GM21825 (cell line): ENCODE measurements at regions not wholly inside any gene's neighbourhood (a gene's known extent, or its start where the extent isn't known, plus 50 kb on each side); places are given as distances from the start of the nearest gene placed in this dataset.

Source experiments
- ATAC-seq: cut with Tn5 transposase; IDR thresholded peaks from one replicate; pipeline ENCODE4 v1.9.1; 2021; ENCODE audit warnings: mild to moderate bottlenecking, moderate library complexity; ENCODE audit not compliant: unreplicated experiment

GRCh38 chr4:81838586-81838985 is 366.9 kb upstream of the RASGEF1B start:
- no peak for ATAC-seq

DNA sequence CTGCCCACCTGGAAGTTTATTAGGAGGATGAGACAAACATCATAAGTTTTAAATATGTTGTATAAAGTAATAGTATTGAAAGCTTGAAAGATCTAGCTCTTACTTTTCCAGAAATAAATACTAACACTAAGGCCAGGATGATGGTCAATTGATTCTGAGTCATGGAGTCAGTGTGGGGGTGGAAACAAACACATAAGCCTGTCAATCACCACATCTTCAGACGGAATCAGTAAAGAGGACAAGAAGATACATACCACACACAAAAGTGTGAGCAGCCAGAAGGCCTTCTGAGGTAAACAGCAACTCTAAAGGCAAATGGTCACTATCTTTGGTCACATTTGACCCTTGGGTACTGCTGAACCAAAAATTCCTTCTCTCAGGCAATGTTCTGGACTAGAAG is 365.0 kb upstream of the RASGEF1B start:
- no peak for ATAC-seq

DNA sequence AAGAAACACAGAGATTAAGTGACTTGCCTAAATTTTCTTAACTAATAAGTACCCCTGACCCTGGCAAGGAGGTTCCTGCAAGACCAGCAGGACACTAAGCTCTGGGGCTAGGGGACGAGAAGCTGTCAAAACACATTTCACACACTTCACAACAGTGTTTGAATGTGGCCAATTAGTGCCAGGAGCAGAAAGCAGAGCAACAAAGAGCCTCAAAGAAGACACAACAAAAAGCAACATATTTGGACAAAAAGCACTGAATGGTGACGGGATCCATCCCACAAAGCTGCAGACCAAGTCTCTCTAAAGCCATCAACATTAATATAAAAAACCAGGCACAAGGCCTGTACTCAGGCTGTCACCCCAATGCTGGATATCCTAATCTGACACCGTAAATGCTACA is 361.9 kb upstream of the RASGEF1B start:
- ATAC-seq, result no peak

GRCh38 chr4:81828991-81829390 is 357.3 kb upstream of the RASGEF1B start:
- no peak for ATAC-seq

- ATAC-seq, result peak; percentile 75
These were observed 356.0 kb upstream of the RASGEF1B start for GRCh38 chr4:81827577-81828202.

DNA sequence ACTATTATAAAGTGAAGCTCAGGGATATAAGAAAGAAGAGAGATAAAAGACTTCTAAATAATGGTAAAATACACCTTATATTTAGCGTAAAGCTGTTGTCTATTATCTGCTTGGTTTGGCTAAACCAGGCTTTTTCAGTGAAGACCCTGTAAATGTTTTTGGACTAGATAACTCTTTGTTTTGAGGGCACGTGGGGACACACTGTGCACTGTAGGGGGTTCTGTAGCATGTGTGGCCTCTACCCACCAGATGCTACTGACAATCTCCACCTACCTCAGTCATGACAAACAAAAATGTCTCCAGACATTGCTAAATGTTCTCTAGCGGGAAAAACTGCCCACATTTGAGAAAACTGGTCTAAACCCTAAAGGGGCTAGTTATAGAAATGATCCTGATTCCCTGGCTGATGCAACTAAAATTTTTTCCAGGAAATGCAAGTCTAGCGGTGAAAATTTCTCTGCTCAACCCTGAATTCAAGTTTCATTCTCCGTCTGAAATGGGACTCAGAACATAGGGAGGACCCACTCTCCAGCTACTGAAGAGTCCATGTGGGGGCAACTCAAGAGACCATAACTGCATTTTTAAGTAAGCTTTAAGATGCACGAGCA is 355.2 kb upstream of the RASGEF1B start:
- ATAC-seq, result no peak

- no peak for ATAC-seq
These were observed 354.6 kb upstream of the RASGEF1B start for GRCh38 chr4:81826335-81826734.

- no peak for ATAC-seq
These were observed 346.7 kb upstream of the RASGEF1B start for GRCh38 chr4:81818385-81818920.

DNA sequence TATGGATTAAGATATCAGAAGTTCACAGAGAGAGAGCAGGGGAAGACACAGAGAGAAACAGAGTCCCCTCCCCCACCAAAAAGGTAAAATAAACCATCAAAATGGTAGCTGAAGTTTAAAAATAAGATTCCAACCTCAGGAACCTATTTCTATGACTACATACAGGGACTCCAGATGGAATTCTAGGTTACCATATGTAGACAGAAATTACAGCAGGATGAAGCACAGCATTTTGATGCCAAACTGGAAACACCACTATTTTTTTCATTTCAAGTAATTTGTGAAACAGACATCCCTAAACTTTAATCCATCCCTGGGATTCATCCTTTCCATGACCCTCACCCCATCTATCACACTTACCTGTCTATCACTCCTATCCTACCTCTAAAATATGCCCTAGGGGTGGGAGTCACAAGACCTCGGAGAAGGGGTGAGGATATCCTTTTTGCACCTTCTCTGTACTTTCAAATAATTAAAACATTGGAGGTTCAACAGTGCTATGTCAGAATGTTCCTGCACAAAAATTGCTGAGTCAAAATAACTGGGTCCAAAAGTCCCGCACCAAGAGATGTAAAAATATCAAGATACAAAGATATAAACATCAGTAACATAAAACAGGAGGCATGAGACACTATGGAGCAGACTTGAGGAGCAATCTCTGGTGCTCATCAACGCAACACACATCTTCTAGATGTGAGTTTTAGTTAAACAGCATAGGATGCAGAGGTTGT is 344.5 kb upstream of the RASGEF1B start:
- ATAC-seq, result no peak

DNA sequence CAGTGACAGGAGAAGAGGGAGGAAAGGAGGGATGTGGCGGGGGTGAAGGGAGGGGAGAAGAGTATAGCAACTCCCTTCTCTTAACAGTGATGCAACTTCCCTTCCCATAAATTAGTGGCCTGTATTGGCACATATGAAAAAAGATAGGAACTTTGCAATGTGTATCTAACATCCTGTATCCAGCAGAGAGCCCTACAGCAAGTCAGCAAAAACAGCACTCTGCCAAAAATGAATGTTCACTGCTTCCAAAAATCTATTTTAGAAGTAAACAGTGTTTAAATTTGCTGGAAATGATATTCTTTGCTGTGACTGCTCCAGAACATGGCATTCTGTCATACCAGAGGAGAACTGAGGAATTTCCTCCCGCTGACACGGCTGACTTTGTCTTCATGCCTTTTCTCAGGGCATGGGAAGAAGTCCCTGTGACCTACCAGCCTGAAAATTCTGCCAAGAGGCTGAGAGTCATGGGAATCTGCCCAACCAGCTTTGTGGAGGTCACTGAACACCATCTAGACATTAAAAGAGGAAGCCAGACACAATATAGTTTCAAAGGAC is 343.4 kb upstream of the RASGEF1B start:
- ATAC-seq, result no peak

DNA sequence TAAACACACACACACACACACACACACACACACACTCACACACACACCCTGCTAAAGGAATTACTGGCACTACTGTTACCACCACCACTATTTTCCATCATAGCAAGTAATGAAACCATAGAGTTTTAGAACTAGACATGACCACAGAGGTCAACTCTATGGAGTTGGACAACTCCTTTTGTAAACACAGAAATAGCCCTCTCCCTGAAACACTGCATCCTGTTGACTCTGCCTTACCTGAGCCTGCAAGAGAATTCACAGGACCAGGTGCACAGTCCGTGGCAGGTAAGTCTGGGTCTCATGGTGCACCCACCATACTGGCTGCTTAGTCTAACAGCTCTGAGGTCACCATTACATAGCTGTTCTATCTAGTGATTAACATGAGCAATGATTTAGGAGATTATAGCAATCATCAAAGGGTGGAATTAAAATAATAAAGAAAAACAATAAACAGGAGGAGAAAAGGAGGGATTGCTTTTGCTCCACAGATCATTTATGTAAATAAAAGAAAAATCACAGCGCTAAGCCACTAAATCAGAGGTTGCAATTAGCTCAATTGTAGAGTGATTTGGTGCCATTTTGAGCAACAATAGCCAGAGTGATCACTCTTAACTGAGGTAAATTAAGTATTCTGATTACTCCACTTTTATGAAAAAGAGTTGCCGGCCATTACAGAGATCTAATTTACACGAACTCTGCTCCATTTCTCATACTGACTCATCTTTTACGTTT is 340.0 kb upstream of the RASGEF1B start:
- no peak for ATAC-seq

DNA sequence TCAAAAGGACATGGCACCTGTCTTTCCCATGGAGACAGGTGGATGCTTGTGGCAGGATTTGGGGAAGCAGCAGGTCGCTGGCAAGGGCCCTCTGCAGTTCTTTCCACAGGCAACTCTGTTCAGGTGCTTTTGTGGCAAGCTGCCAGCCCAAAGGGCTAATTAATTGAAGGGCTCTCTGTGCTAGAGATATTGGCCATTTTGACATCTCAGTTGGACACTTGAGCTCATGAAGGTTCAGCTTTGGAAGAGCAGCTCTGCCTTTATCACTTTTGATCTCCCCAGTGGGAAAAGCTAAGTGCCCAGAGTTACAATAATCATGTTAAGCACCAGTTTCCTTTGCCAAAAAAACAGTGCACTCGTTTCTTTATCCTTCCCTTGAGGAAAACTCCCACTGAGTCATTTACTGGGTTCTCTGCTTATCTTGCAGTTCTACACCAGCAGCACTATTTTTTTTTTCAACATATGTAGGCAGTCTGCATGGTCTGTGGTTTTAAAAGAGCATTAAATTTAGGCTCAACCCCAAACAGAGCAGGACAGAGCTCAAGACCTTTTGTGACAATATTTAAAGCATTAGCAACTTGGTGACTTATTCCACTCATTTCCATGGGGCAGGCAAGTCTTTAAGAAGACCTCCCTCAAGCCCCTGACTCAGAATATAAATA is 336.4 kb upstream of the RASGEF1B start:
- no peak for ATAC-seq

DNA sequence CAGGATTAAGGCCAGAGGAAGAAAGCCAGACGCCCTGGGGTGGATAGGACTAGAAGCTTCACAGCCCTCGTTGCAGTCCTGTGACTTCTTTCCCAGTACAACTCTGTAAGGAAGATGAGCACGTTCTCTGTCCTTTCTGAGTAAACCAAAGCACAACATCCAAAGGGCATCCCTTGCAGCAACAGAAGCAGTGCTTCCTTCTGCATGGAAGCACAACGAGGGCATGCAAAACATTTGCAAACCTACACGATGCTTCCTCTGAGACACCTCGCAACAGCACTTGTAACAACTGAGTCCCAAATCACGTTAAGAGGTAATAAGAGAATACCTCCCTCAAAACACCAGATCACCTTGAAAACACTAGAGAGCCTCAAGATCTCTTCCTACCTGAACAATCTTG is 335.7 kb upstream of the RASGEF1B start:
- ATAC-seq, result no peak

DNA sequence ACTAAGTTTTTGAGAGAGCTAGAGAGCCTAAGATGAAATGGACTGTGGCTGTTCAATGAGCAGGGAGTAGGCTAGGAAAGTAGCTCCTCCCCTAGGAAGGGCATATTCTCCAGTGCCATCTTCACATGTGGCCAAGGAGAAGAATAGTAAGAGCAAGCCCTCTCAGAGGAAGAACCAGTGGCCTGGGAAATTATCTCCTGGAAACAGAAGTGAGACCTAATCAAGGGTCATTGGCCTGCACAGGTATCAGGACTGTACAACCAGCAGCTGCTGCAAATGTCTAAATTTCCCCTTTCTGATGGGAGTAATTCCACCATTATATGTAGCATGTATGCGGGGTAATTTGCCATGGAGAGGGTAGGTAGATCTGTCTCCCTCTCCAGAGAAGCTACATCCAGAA is 334.8 kb upstream of the RASGEF1B start:
- ATAC-seq, result no peak

DNA sequence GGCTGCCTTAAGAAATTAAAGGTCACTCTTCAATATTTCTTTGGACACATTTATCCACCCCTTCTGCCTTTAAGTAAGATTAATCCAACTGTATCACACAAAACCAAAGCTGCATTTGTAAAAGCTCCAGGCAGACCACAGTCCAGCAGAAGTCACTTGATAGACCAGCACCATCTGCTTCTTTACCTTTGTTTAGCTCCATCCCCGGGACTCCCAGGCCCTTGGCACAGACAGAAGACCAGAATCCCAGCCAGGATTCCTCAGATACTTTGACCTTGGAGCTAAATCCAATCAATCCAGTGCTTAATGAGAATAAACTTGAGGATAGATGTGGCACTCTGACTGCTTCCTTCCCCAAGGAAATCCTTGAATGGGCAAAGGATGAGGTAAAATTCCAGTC is 333.1 kb upstream of the RASGEF1B start:
- ATAC-seq, result no peak

GRCh38 chr4:81802285-81802846 is 330.7 kb upstream of the RASGEF1B start:
- ATAC-seq, result no peak

DNA sequence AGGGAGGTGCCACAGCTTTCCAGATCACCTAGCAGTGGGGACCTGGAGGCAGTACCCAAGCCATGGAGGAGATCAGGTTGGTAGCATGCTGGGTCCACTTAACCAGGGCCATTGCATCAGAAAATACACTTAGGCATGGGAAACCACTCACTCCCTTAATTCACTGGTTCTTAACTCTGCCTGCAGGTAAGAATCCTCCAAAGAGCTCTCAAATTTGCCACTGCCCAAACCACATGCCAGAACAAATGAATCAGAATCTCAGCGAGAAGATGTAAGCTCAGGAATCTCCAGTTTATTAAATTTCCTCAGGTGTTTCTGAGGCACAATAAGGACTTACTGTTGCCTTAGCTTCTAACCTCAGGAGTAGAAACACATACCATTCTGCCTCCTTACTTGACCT is 327.7 kb upstream of the RASGEF1B start:
- no peak for ATAC-seq

- no peak for ATAC-seq
These were observed 325.3 kb upstream of the RASGEF1B start for GRCh38 chr4:81796790-81797528.

DNA sequence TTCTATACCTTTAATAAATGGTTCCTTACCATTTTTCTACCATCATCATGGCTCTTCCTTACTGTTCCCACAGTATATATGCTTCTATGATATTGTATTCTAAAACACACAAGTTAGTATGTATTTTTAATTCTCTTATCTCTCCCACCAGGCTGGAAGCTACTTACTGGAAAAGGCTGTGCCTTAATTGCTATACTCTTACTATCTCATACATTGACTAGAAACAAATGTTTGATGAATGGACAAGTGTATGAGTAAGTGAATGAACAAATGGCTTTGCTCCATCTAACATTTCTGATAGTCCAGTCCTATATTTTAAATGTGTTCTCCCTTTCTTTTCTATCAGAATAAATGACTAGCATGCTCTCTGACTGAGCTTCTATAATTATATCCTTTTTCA is 320.8 kb upstream of the RASGEF1B start:
- no peak for ATAC-seq

- ATAC-seq, result no peak
These were observed 318.8 kb upstream of the RASGEF1B start for GRCh38 chr4:81790477-81790876.
